ENCODE measurements at regions not wholly inside any gene's neighbourhood (a gene's known extent, or its start where the extent isn't known, plus 50 kb on each side); places are given as distances from the start of the nearest gene placed in this dataset.

- no peak for TF ChIP-seq RBFOX2 (IDR thresholded peaks at IDR 0.05; ENCODE audit: low read depth, low read length)
- no peak for TF ChIP-seq EP300 (IDR thresholded peaks at IDR 0.05; ENCODE audit: low read length)
- TF ChIP-seq PHF8 (IDR thresholded peaks at IDR 0.05; ENCODE audit: borderline replicate concordance, low read length), result no peak
- no peak for TF ChIP-seq SMAD3 (CRISPR knock-in tag; conservative IDR thresholded peaks at IDR 0.05)
- no peak for TF ChIP-seq ELF1 (tag; IDR thresholded peaks at IDR 0.05)
- no peak for TF ChIP-seq DMBX1 (CRISPR knock-in tag; IDR thresholded peaks at IDR 0.05; ENCODE audit: borderline replicate concordance)
- no peak for TF ChIP-seq MXI1 (IDR thresholded peaks at IDR 0.05; ENCODE audit: low read depth, low read length)
- TF ChIP-seq, protein P1, sequence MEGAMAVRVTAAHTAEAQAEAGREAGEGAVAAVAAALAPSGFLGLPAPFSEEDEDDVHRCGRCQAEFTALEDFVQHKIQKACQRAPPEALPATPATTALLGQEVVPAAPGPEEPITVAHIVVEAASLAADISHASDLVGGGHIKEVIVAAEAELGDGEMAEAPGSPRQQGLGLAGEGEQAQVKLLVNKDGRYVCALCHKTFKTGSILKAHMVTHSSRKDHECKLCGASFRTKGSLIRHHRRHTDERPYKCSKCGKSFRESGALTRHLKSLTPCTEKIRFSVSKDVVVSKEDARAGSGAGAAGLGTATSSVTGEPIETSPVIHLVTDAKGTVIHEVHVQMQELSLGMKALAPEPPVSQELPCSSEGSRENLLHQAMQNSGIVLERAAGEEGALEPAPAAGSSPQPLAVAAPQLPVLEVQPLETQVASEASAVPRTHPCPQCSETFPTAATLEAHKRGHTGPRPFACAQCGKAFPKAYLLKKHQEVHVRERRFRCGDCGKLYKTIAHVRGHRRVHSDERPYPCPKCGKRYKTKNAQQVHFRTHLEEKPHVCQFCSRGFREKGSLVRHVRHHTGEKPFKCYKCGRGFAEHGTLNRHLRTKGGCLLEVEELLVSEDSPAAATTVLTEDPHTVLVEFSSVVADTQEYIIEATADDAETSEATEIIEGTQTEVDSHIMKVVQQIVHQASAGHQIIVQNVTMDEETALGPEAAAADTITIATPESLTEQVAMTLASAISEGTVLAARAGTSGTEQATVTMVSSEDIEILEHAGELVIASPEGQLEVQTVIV (CRISPR knock-in tag; IDR thresholded peaks at IDR 0.05; ENCODE audit: borderline replicate concordance), result no peak
- TF ChIP-seq CTCF (IDR thresholded peaks at IDR 0.05 in 2 of 3, conservative IDR thresholded peaks at IDR 0.05 in 1 of 3; ENCODE audit: insufficient read depth in 2 of 3, low read depth in 1 of 3, low read length in 3 of 3), result no peak
- TF ChIP-seq CREB1 (IDR thresholded peaks at IDR 0.05), result no peak
- TF ChIP-seq CREB1 (CRISPR knock-in tag; IDR thresholded peaks at IDR 0.05), result no peak
- no peak for TF ChIP-seq PKNOX1 (IDR thresholded peaks at IDR 0.05)
- no peak for TF ChIP-seq KDM1A (IDR thresholded peaks at IDR 0.05)
Observed at GRCh38 chr5:74954919-74955318, 88.7 kb upstream of the FAM169A start.

All from K562 (cell line).